Epithelial cell of proximal tubule (primary cell): ENCODE measurements at regions not wholly inside any gene's neighbourhood (a gene's known extent, or its start where the extent isn't known, plus 50 kb on each side); places are given as distances from the start of the nearest gene placed in this dataset.

ENCODE experiments used
- DNase-seq: peaks from one replicate; pipeline ENCODE4 v3.0.0-alpha.2; 2011; ENCODE audit warnings: low read depth
- H3K4me3 ChIP-seq: 2 replicates; pipeline ENCODE4 v1.5.1; 2011; ENCODE audit warnings: low read depth, mild to moderate bottlenecking, low read length
- CTCF ChIP-seq: conservative IDR thresholded peaks from 2 replicates; pipeline ENCODE4 v1.5.1; 2012; ENCODE audit warnings: low read depth, mild to moderate bottlenecking, low read length

- no peak overlapping the region for H3K4me3 ChIP-seq
- DNase-seq, result no peak
- TF ChIP-seq CTCF, result no peak
Measured at GRCh38 chr6:167730441-167730840, 96.3 kb upstream of the AFDN start.

- no peak overlapping the region for H3K4me3 ChIP-seq
- DNase-seq, result no peak
- no peak for TF ChIP-seq CTCF
Measured at GRCh38 chr6:167731216-167731615, 95.5 kb upstream of the AFDN start.

GRCh38 chr6:167731731-167732422 lies 94.8 kb upstream of the AFDN start:
- no peak for DNase-seq
- TF ChIP-seq CTCF, result no peak
- no peak overlapping the region for H3K4me3 ChIP-seq

GRCh38 chr6:167733740-167734661 lies 92.7 kb upstream of the AFDN start:
- DNase-seq, result no peak
- TF ChIP-seq CTCF, result no peak
- no peak overlapping the region for H3K4me3 ChIP-seq

- TF ChIP-seq CTCF, result no peak
- no peak overlapping the region for H3K4me3 ChIP-seq
- no peak for DNase-seq
Measured at GRCh38 chr6:167734662-167735083, 92.0 kb upstream of the AFDN start.

- H3K4me3 ChIP-seq, result no peak overlapping the region
- TF ChIP-seq CTCF, result no peak
- no peak for DNase-seq
Measured at GRCh38 chr6:167735084-167735950, 91.4 kb upstream of the AFDN start.
